ENCODE measurements at regions not wholly inside any gene's neighbourhood (a gene's known extent, or its start where the extent isn't known, plus 50 kb on each side); places are given as distances from the start of the nearest gene placed in this dataset.

- no peak for DNase-seq (ENCODE audit: low read depth)
- H3K4me3 ChIP-seq (ENCODE audit: low read depth, low read length) = no peak overlapping the region
- no peak for TF ChIP-seq CTCF (IDR thresholded peaks at IDR 0.05; ENCODE audit: insufficient read depth, low read depth, low read length)
These were observed 545.6 kb downstream of the HDGFL1 start for GRCh38 chr6:23114812-23115504.

GRCh38 chr6:23137611-23138010 is 568.2 kb downstream of the HDGFL1 start:
- no peak for TF ChIP-seq CTCF (IDR thresholded peaks at IDR 0.05; ENCODE audit: insufficient read depth, low read depth, low read length)
- H3K4me3 ChIP-seq (ENCODE audit: low read depth, low read length) = no peak overlapping the region
- DNase-seq (ENCODE audit: low read depth) = no peak

GRCh38 chr6:23140871-23141270 is 571.5 kb downstream of the HDGFL1 start:
- DNase-seq (ENCODE audit: low read depth) = no peak

GRCh38 chr6:23145781-23146180 is 576.4 kb downstream of the HDGFL1 start:
- TF ChIP-seq CTCF (IDR thresholded peaks at IDR 0.05; ENCODE audit: insufficient read depth, low read depth, low read length) = no peak
- DNase-seq (ENCODE audit: low read depth) = no peak

More at GRCh38 chr6:23140871-23141270, 571.5 kb downstream of the HDGFL1 start:
- no peak for TF ChIP-seq CTCF (IDR thresholded peaks at IDR 0.05; ENCODE audit: insufficient read depth, low read depth, low read length)
- H3K4me3 ChIP-seq (ENCODE audit: low read depth, low read length) = no peak overlapping the region

GRCh38 chr6:23154159-23154558 is 584.8 kb downstream of the HDGFL1 start:
- no peak overlapping the region for H3K4me3 ChIP-seq (ENCODE audit: low read depth, low read length)
- no peak for TF ChIP-seq CTCF (IDR thresholded peaks at IDR 0.05; ENCODE audit: insufficient read depth, low read depth, low read length)
- DNase-seq (ENCODE audit: low read depth) = no peak

More at GRCh38 chr6:23145781-23146180, 576.4 kb downstream of the HDGFL1 start:
- H3K4me3 ChIP-seq (ENCODE audit: low read depth, low read length) = no peak overlapping the region

GRCh38 chr6:23170049-23170448 is 600.7 kb downstream of the HDGFL1 start:
- no peak overlapping the region for H3K4me3 ChIP-seq (ENCODE audit: low read depth, low read length)
- TF ChIP-seq CTCF (IDR thresholded peaks at IDR 0.05; ENCODE audit: insufficient read depth, low read depth, low read length) = no peak
- no peak for DNase-seq (ENCODE audit: low read depth)

- TF ChIP-seq CTCF (IDR thresholded peaks at IDR 0.05; ENCODE audit: insufficient read depth, low read depth, low read length) = no peak
- no peak overlapping the region for H3K4me3 ChIP-seq (ENCODE audit: low read depth, low read length)
- peak; percentile 2 for DNase-seq (ENCODE audit: low read depth)
These were observed 603.9 kb downstream of the HDGFL1 start for GRCh38 chr6:23173234-23173633.

Measured in fibroblast of villous mesenchyme (primary cell).